Cardiac muscle cell (in vitro differentiated cells and primary cell): ENCODE measurements at regions not wholly inside any gene's neighbourhood (a gene's known extent, or its start where the extent isn't known, plus 50 kb on each side); places are given as distances from the start of the nearest gene placed in this dataset.

Experiments used
- DNase-seq, 2 donors: peaks; one replicate each; pipeline versions ENCODE4 v3.0.0 to v3.0.0-alpha.2; 2010 to 2017; ENCODE audit warnings: low read depth in 1 of 2, low spot score in 1 of 2
- H3K27ac ChIP-seq: fragments of 200-600 bp; sonication (generic); 2 replicates; pipeline ENCODE4 v1.5.1; 2016
- H3K27me3 ChIP-seq: fragments of 200-600 bp; sonication (generic); 2 replicates; pipeline ENCODE4 v1.6.0; 2016; ENCODE audit warnings: control low read depth
- H3K36me3 ChIP-seq: fragments of 200-600 bp; sonication (generic); 2 replicates; pipeline ENCODE4 v1.5.1; 2016; ENCODE audit warnings: control low read depth
- H3K4me1 ChIP-seq: fragments of 200-600 bp; sonication (generic); 2 replicates; pipeline ENCODE4 v1.8.1; 2017; ENCODE audit warnings: low read depth, mild to moderate bottlenecking, mixed run types
- H3K4me3 ChIP-seq: fragments of 200-600 bp; sonication (generic); 2 replicates; pipeline ENCODE4 v1.5.1; 2016; ENCODE audit warnings: mild to moderate bottlenecking
- H3K9me3 ChIP-seq: fragments of 200-600 bp; sonication (generic); 2 replicates; pipeline ENCODE4 v1.5.1; 2017; ENCODE audit warnings: low read depth, mild to moderate bottlenecking, control low read depth
- CTCF ChIP-seq: IDR thresholded peaks from 2 replicates; pipeline ENCODE4 v1.5.1; 2012; ENCODE audit warnings: low read depth, mild to moderate bottlenecking, low read length

GRCh38 chr5:67294266-67294938 lies 97.8 kb upstream of the CD180 start:
- Histone ChIP-seq H3K4me3 (no peak overlapping the region), H3K36me3 (no peaks in the 10 kb centered on the region), H3K27me3 (no peaks in the 10 kb centered on the region), H3K9me3 (no peaks in the 10 kb centered on the region), H3K4me1 (no peaks in the 10 kb centered on the region), H3K27ac (no peak overlapping the region)
- TF ChIP-seq CTCF, result no peak
- no peak for DNase-seq

- Histone ChIP-seq H3K4me3 (no peak overlapping the region), H3K9me3 (no peaks in the 10 kb centered on the region), H3K4me1 (no peaks in the 10 kb centered on the region), H3K27ac (no peak overlapping the region), H3K27me3 (no peaks in the 10 kb centered on the region), H3K36me3 (no peaks in the 10 kb centered on the region)
- TF ChIP-seq CTCF, result no peak
- DNase-seq, result no peak
These were observed 96.6 kb upstream of the CD180 start for GRCh38 chr5:67293226-67293625.

GRCh38 chr5:67292201-67292940 lies 95.8 kb upstream of the CD180 start:
- peaks cover 6% of the 10 kb centered on the region for H3K4me1 ChIP-seq
- no peak for DNase-seq
- no peak for TF ChIP-seq CTCF

GRCh38 chr5:67291671-67292070 lies 95.1 kb upstream of the CD180 start:
- no peak for TF ChIP-seq CTCF
- no peak for DNase-seq
- no peak overlapping the region for H3K4me3 ChIP-seq
- H3K27ac ChIP-seq, result no peak overlapping the region
- no peaks in the 10 kb centered on the region for H3K36me3 ChIP-seq
- no peaks in the 10 kb centered on the region for H3K27me3 ChIP-seq
- H3K4me1 ChIP-seq, result peaks cover 9% of the 10 kb centered on the region
- H3K9me3 ChIP-seq, result no peaks in the 10 kb centered on the region

More at GRCh38 chr5:67292201-67292940, 95.8 kb upstream of the CD180 start:
- Histone ChIP-seq H3K4me3 (no peak overlapping the region), H3K9me3 (no peaks in the 10 kb centered on the region), H3K27me3 (no peaks in the 10 kb centered on the region), H3K27ac (no peak overlapping the region), H3K36me3 (no peaks in the 10 kb centered on the region)

GRCh38 chr5:67291066-67291465 lies 94.5 kb upstream of the CD180 start:
- no peaks in the 10 kb centered on the region for H3K9me3 ChIP-seq
- peaks cover 9% of the 10 kb centered on the region for H3K4me1 ChIP-seq
- no peak overlapping the region for H3K27ac ChIP-seq
- no peaks in the 10 kb centered on the region for H3K27me3 ChIP-seq
- no peak for DNase-seq
- TF ChIP-seq CTCF, result no peak
- no peak overlapping the region for H3K4me3 ChIP-seq
- no peaks in the 10 kb centered on the region for H3K36me3 ChIP-seq
